Putamen (tissue), 1 donor: ENCODE measurements at regions not wholly inside any gene's neighbourhood (a gene's known extent, or its start where the extent isn't known, plus 50 kb on each side); places are given as distances from the start of the nearest gene placed in this dataset.
"Not testable (repeated sequence)": the region's sequence is repeated elsewhere in the genome, so short reads cannot be mapped to it uniquely, and the experiment has no call there.

Experiments used
- DNase-seq: peaks from one replicate; pipeline ENCODE4 v3.0.0-alpha.2; 2016; ENCODE audit warnings: low spot score

- no peak for DNase-seq
These were observed 62.6 kb upstream of the EN2 start for GRCh38 chr7:155395176-155395797.

- DNase-seq = no peak
These were observed 61.3 kb upstream of the EN2 start for GRCh38 chr7:155396661-155397060.

GRCh38 chr7:155397758-155398714, 59.9 kb upstream of the EN2 start:
- DNase-seq = not testable (repeated sequence)

- DNase-seq = no peak
These were observed 59.0 kb upstream of the EN2 start for GRCh38 chr7:155398944-155399343.

- DNase-seq = no peak
These were observed 58.4 kb upstream of the EN2 start for GRCh38 chr7:155399577-155399976.

- DNase-seq = no peak
These were observed 56.7 kb upstream of the EN2 start for GRCh38 chr7:155401231-155401630.

GRCh38 chr7:155401884-155402283, 56.0 kb upstream of the EN2 start:
- no peak for DNase-seq

- peak; percentile 38 for DNase-seq
These were observed 55.0 kb upstream of the EN2 start for GRCh38 chr7:155402941-155403340.

- DNase-seq = no peak
These were observed 53.0 kb upstream of the EN2 start for GRCh38 chr7:155404976-155405375.

GRCh38 chr7:155405399-155406318, 52.3 kb upstream of the EN2 start:
- DNase-seq = no peak

- no peak for DNase-seq
These were observed 50.1 kb upstream of the EN2 start for GRCh38 chr7:155407799-155408198.
